BE2C (cell line): ENCODE measurements at regions not wholly inside any gene's neighbourhood (a gene's known extent, or its start where the extent isn't known, plus 50 kb on each side); places are given as distances from the start of the nearest gene placed in this dataset.
"Not testable (repeated sequence)": the region's sequence is repeated elsewhere in the genome, so short reads cannot be mapped to it uniquely, and the experiment has no call there.

ENCODE experiments used
- DNase-seq: peaks from one replicate; pipeline ENCODE4 v3.0.0-alpha.2; 2020
- H3K27me3 ChIP-seq: fragments of 250-450 bp; sonication (Bioruptor Pico); 2 replicates; pipeline ENCODE4 v1.5.1; 2020; ENCODE audit warnings: mild to moderate bottlenecking
- H3K36me3 ChIP-seq: fragments of 250-450 bp; sonication (Bioruptor Pico); 2 replicates; pipeline ENCODE4 v1.5.1; 2020; ENCODE audit warnings: mild to moderate bottlenecking
- H3K4me1 ChIP-seq: fragments of 250-450 bp; sonication (Bioruptor Pico); 2 replicates; pipeline ENCODE4 v1.5.1; 2020
- H3K4me3 ChIP-seq: 2 replicates; pipeline ENCODE4 v1.5.1; 2011; ENCODE audit warnings: low read depth, low read length
- H3K9me3 ChIP-seq: fragments of 250-450 bp; sonication (Bioruptor Pico); 2 replicates; pipeline ENCODE4 v1.5.1; 2020
- TF ChIP-seq, protein P1 (sequence below): IDR thresholded peaks from 2 replicates; pipeline ENCODE4 v1.5.1; 2012; ENCODE audit warnings: mild to moderate bottlenecking, low read depth, low read length

DNA sequence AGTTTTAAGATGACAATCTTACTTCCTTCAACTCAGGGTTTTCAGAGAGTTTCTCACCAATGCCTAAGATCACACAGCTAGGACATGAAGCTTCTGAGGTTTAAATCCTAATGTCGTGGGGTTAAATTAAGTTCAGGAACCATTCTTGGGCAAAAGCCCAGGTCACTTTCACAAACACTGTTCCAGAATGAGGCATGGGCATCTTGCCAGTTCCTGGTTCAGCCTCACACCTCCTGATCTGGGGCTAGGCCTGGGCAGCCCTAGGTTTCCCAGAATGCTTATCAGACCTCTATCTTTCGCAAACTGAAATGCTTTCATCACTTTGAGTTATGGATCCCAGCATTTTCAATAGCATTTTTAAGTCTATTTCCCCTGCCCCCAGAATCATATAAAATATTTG lies 224.8 kb upstream of the EDA2R start:
- TF ChIP-seq, protein P1, sequence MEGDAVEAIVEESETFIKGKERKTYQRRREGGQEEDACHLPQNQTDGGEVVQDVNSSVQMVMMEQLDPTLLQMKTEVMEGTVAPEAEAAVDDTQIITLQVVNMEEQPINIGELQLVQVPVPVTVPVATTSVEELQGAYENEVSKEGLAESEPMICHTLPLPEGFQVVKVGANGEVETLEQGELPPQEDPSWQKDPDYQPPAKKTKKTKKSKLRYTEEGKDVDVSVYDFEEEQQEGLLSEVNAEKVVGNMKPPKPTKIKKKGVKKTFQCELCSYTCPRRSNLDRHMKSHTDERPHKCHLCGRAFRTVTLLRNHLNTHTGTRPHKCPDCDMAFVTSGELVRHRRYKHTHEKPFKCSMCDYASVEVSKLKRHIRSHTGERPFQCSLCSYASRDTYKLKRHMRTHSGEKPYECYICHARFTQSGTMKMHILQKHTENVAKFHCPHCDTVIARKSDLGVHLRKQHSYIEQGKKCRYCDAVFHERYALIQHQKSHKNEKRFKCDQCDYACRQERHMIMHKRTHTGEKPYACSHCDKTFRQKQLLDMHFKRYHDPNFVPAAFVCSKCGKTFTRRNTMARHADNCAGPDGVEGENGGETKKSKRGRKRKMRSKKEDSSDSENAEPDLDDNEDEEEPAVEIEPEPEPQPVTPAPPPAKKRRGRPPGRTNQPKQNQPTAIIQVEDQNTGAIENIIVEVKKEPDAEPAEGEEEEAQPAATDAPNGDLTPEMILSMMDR, result no peak
- Histone ChIP-seq H3K36me3 (no peaks in the 10 kb centered on the region), H3K9me3 (no peaks in the 10 kb centered on the region), H3K27me3 (no peaks in the 10 kb centered on the region), H3K4me1 (no peaks in the 10 kb centered on the region), H3K4me3 (no peak overlapping the region)
- DNase-seq, result no peak

DNA sequence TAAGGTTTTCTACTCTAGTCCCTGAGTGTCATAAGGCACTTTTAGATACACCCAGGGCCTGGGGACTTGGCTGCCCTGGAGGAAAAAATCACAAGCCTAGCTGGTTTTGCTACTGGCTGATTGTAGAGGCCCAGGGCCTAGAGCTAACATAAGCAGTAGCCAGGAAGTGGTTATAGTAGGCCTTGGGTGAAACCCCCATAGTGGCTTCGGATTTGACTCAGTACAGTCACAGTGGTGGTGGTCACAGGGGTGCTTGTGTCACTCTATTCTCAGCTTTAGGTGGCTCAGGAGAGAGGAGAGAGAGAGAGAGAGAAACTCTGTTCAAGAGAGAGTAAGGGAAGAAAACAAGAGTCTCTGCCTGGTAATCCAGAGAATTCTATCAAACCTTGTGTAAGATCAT lies 194.5 kb upstream of the EDA2R start:
- H3K9me3 ChIP-seq, result no peaks in the 10 kb centered on the region
- no peaks in the 10 kb centered on the region for H3K27me3 ChIP-seq
- no peak overlapping the region for H3K4me3 ChIP-seq
- TF ChIP-seq, protein P1, result no peak
- H3K4me1 ChIP-seq, result no peaks in the 10 kb centered on the region
- no peak for DNase-seq
- H3K36me3 ChIP-seq, result no peaks in the 10 kb centered on the region

DNA sequence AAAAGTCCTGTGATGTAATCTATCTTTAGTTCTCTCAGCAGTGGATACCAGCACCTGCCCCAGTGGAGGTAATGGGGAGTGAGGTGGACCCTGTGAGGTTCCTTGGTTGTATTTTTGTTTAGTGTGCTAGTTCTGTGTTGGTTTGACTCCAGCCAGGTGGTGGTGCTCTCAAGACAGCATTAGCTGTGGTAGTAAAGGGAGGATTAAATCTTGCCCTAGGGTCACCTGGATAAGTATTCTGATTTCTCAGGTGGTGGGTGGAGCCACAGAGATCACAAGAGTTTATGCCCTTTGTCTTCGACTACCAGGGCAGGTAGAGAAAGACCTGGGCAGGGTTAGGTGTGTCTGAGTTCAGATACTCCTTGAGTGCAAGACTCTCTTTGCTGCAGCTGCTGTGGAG lies 176.3 kb upstream of the EDA2R start:
- TF ChIP-seq, protein P1, result no peak
- Histone ChIP-seq H3K4me1 (no peaks in the 10 kb centered on the region), H3K36me3 (no peaks in the 10 kb centered on the region), H3K9me3 (no peaks in the 10 kb centered on the region), H3K27me3 (no peaks in the 10 kb centered on the region), H3K4me3 (no peak overlapping the region)
- DNase-seq, result no peak

DNA sequence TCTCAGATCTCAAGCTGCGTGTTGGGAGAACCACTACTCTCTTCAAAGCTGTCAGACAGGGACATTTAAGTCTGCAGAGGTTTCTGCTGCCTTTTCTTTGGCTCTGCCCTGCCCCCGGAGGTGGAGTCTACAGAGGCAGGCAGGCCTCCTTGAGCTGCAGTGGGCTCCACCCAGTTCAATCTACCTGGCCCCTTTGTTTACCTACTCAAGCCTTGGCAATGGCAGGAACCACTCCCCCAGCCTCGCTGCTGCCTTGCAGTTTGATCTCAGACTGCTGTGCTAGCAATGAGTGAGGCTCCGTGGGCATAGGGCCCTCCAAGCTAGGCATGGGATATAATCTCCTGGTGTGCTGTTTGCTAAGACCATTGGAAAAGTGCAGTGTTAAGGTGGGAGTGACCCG lies 155.6 kb upstream of the EDA2R start:
- H3K4me3 ChIP-seq, H3K27me3 ChIP-seq, DNase-seq, H3K9me3 ChIP-seq, H3K36me3 ChIP-seq, H3K4me1 ChIP-seq: not testable (repeated sequence)

DNA sequence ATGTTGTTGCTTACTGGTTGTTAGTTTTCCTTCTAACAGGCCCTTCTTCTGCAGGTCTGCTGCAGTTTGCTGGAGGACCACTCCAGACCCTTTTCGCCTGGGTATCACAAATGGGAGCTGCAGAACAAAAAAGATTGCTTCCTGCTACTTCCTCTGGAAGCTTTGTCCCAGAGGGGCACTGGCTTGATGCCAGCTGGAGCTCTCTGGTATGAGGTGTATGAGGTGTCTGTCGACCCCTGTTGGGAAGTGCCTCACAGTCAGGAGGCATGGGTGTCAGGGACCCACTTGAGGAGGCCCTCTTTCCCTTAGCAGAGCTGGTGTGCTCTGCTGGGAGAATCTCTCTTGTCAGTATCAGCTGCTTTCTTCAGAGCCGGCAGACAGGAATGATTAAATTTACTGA lies 127.4 kb upstream of the EDA2R start:
- Histone ChIP-seq H3K4me3 (no peak overlapping the region), H3K4me1 (no peaks in the 10 kb centered on the region), H3K36me3 (no peaks in the 10 kb centered on the region), H3K27me3 (no peaks in the 10 kb centered on the region), H3K9me3 (no peaks in the 10 kb centered on the region)
- no peak for DNase-seq
- TF ChIP-seq, protein P1, result no peak

DNA sequence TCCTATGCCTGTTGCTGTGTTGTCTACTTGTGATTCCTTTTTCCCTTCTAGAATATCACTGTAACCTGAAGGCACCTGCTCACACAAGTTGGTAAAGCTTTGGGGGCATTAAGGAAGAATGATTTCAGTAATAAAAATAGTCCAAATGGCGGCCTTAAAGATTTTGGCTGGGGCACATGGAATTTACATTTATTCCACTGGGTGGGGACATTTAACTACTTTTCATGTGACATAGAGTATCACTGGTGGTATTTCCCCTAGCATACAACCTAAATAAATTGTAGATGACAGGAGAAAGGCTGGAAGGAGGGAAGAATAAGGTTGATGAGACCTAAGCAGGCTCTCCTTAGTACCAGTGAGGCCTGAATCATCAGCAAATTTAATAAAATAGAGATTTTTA lies 121.8 kb upstream of the EDA2R start:
- Histone ChIP-seq H3K9me3 (no peaks in the 10 kb centered on the region), H3K36me3 (no peaks in the 10 kb centered on the region), H3K27me3 (no peaks in the 10 kb centered on the region), H3K4me1 (no peaks in the 10 kb centered on the region), H3K4me3 (no peak overlapping the region)
- DNase-seq, result no peak
- TF ChIP-seq, protein P1, result no peak

DNA sequence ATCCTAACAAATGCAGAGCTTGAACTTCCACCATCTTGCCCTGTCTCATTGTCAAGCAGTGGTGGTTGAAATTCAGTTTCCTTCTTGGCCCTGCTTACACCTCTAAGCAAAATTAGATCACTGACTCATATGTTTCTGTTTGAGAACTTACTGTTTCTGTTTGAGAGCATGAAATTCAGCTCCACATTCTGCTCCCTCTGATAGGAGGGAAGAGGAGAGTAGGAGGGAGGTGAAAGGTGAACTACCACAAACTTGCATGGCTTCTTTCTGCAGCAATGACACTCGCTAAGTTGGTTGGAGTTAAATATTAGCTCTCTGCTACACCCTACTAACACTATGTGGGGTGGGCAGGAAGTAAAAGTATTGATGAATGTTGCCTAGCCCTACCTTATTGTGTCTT lies 117.8 kb upstream of the EDA2R start:
- Histone ChIP-seq H3K4me3 (no peak overlapping the region), H3K4me1 (no peaks in the 10 kb centered on the region), H3K27me3 (no peaks in the 10 kb centered on the region), H3K36me3 (no peaks in the 10 kb centered on the region), H3K9me3 (no peaks in the 10 kb centered on the region)
- TF ChIP-seq, protein P1, result no peak
- DNase-seq, result no peak
